Activated B cell treated with CpG ODN at 0.5 μM for 24 hours (primary cell): ENCODE measurements at regions not wholly inside any gene's neighbourhood (a gene's known extent, or its start where the extent isn't known, plus 50 kb on each side); places are given as distances from the start of the nearest gene placed in this dataset.

Experiments used
- ATAC-seq: fragments of 200-7000 bp; cut with Tn5 transposase; one replicate; pipeline ENCODE4 v1.10.0; 2021; ENCODE audit warnings: low read depth, mild to moderate bottlenecking, moderate library complexity
- CTCF ChIA-PET: fragments of 350-600 bp; sonication (Branson Sonifier 250); formaldehyde crosslinking; loops from one replicate; lab custom pipeline; 2021; ENCODE audit warnings: antibody characterized with exemption; lab: Charles Lee
- POLR2A ChIA-PET: fragments of 350-600 bp; sonication (Branson Sonifier 250); formaldehyde crosslinking; loops from one replicate; lab custom pipeline; 2021; ENCODE audit warnings: antibody characterized with exemption; lab: Charles Lee
- DNase-seq: peaks from one replicate; pipeline ENCODE4 v3.0.0; 2022
- H3K27ac Mint-ChIP-seq: one replicate; pipeline ENCODE4 v1.8.0; 2020; ENCODE audit warnings: mixed read lengths
- H3K27me3 Mint-ChIP-seq: one replicate; pipeline ENCODE4 v1.8.0; 2021; ENCODE audit warnings: mixed read lengths
- H3K36me3 Mint-ChIP-seq: one replicate; pipeline ENCODE4 v1.8.0; 2021; ENCODE audit warnings: low read depth, mixed read lengths
- H3K4me1 Mint-ChIP-seq: one replicate; pipeline ENCODE4 v1.8.0; 2021; ENCODE audit warnings: mixed read lengths
- H3K4me3 Mint-ChIP-seq: one replicate; pipeline ENCODE4 v1.8.0; 2020; ENCODE audit warnings: mild to moderate bottlenecking, mixed read lengths
- H3K9me3 Mint-ChIP-seq: one replicate; pipeline ENCODE4 v1.8.0; 2020; ENCODE audit warnings: mixed read lengths
- intact Hi-C: fragments of 100-400 bp; cut with micrococcal nuclease; formaldehyde crosslinking; loops from one replicate; pipeline ENCODE4 v1.15.1; 2024
- TF ChIP-seq, protein P1 (sequence below): fragments of 200-600 bp; IDR thresholded peaks from one replicate; pipeline ENCODE4 v1.8.0; 2022; ENCODE audit warnings: antibody characterized with exemption, mild to moderate bottlenecking

DNA sequence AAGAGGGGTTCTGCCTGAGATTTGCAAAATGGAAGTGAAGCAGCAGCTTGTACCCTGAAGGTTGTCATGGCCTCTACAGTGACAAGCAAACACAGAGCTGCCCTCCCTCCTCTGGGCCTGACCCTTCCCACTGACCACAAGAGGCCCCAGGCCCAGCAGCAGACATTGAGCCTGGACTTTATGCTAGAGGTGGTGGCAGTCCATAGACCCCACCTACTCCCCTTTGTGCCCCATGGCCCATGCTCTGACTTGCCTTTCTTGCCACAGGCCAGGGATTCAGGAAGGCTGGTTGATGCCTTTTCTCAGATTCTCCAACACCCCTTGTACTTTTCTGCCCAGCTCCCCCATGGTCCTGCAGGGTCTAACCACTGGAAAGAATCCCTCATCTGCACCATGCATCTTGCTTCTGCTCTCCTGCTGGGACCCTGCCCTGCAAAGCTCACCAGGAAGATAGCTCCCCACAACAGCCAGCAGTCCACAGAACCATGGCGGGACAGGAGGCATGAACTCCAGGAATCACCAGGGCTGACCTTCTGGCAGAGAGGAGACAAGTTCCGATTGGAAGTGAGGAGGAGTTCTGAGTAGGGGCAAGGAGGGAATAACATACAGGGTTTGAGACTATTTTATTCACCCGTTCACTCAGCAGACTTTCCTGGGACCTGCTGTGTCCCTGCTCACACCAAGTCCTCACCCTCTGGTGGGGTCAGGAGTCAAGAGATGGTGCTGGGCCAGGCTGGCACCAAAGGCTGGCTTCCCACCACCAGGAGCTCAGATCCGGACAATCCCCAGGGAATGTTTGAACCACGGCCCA is 263.8 kb downstream of the SYK start:
- Mint-ChIP-seq H3K27ac (no peak overlapping the region), H3K4me3 (no peak overlapping the region), H3K36me3 (no peaks in the 10 kb centered on the region), H3K4me1 (no peaks in the 10 kb centered on the region), H3K27me3 (peaks cover 4% of the 10 kb centered on the region), H3K9me3 (peaks cover 6% of the 10 kb centered on the region)
- CTCF ChIA-PET, result no interaction called here
- ATAC-seq, result no peak
- POLR2A ChIA-PET, result no interaction called here
- TF ChIP-seq, protein P1, sequence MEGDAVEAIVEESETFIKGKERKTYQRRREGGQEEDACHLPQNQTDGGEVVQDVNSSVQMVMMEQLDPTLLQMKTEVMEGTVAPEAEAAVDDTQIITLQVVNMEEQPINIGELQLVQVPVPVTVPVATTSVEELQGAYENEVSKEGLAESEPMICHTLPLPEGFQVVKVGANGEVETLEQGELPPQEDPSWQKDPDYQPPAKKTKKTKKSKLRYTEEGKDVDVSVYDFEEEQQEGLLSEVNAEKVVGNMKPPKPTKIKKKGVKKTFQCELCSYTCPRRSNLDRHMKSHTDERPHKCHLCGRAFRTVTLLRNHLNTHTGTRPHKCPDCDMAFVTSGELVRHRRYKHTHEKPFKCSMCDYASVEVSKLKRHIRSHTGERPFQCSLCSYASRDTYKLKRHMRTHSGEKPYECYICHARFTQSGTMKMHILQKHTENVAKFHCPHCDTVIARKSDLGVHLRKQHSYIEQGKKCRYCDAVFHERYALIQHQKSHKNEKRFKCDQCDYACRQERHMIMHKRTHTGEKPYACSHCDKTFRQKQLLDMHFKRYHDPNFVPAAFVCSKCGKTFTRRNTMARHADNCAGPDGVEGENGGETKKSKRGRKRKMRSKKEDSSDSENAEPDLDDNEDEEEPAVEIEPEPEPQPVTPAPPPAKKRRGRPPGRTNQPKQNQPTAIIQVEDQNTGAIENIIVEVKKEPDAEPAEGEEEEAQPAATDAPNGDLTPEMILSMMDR, result no peak
- intact Hi-C loops, result no loop called here
- DNase-seq, result no peak

DNA sequence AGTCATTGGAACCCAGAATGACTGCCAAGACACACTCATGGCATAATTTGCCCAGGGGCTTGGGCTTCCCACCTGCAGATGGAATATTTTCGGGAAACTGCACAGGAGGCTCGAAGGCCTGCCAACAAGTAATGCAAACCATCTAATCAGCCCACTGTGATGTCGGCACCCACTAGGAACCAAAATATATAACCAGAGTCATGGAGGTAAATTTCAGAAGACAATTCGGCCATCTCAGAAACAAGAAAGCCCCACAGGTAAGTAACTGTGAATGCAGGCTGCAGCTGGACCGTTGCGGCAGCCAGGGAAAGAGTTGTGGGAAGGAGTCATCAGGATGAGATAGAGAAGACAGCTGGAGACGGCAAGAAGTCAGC is 264.4 kb downstream of the SYK start:
- Mint-ChIP-seq H3K4me3 (no peak overlapping the region), H3K4me1 (no peaks in the 10 kb centered on the region), H3K27me3 (peaks cover 4% of the 10 kb centered on the region), H3K27ac (no peak overlapping the region), H3K36me3 (no peaks in the 10 kb centered on the region), H3K9me3 (peaks cover 6% of the 10 kb centered on the region)
- CTCF ChIA-PET, result no interaction called here
- ATAC-seq, result no peak
- POLR2A ChIA-PET, result no interaction called here
- intact Hi-C loops, result no loop called here
- no peak for DNase-seq
- TF ChIP-seq, protein P1, result no peak

DNA sequence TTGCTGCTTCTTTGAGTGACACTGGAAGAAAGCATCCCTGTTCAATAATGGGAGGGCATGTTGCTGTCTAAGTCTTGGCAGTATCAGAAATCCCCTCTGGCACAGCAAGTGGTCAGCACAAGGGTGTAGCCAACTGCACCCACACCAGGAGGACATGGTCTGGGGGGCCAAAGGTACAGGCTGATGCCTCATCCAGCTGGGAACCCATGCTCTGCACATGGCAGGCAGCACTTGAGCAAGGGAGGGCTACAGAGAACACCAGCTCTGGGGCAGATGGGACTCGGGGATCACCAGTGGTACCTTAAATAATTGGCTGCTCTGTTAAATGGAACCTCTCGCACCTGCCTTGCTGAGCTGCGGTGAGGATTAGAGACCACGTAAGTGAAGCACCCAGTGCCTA is 265.2 kb downstream of the SYK start:
- no peak overlapping the region for H3K4me3 Mint-ChIP-seq
- no peak for ATAC-seq
- H3K36me3 Mint-ChIP-seq, result no peaks in the 10 kb centered on the region
- CTCF ChIA-PET, result no interaction called here
- TF ChIP-seq, protein P1, result no peak
- intact Hi-C loops, result no loop called here
- DNase-seq, result no peak
- peaks cover 6% of the 10 kb centered on the region for H3K9me3 Mint-ChIP-seq
- no peak overlapping the region for H3K27ac Mint-ChIP-seq
- POLR2A ChIA-PET, result no interaction called here
- H3K27me3 Mint-ChIP-seq, result peaks cover 4% of the 10 kb centered on the region
- no peaks in the 10 kb centered on the region for H3K4me1 Mint-ChIP-seq

DNA sequence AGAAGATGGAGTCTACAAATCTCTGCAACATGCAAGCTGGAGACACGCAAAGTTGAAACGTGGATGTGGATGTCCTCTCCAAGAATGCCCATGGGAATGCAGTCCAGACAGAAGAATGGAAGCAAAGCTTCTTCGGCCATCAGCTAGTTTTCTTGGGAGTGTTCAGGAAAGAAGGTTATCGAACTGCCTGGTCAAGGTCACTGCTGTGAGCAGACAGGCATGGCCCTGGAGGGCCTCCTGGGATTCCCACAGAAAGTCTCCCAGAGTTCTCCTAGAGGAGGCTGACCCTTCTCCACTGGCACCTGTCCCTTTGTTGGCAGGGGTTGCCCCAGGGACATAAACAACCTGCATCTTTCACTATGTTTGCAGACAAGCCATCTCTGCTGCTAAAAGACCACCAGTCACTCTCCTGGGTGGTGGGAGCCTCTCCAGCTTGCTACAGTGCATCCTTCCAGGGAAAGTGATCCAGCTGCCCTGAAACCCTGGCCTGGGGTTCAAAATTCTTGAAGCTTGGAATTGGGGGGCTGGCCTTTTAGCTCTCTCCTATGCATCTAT is 265.8 kb downstream of the SYK start:
- peaks cover 6% of the 10 kb centered on the region for H3K9me3 Mint-ChIP-seq
- intact Hi-C loops, result no loop called here
- peaks cover 4% of the 10 kb centered on the region for H3K27me3 Mint-ChIP-seq
- TF ChIP-seq, protein P1, result no peak
- no peak overlapping the region for H3K4me3 Mint-ChIP-seq
- CTCF ChIA-PET, result no interaction called here
- H3K36me3 Mint-ChIP-seq, result no peaks in the 10 kb centered on the region
- POLR2A ChIA-PET, result no interaction called here
- H3K27ac Mint-ChIP-seq, result no peak overlapping the region
- H3K4me1 Mint-ChIP-seq, result no peaks in the 10 kb centered on the region
- DNase-seq (no peak), ATAC-seq (no peak)

DNA sequence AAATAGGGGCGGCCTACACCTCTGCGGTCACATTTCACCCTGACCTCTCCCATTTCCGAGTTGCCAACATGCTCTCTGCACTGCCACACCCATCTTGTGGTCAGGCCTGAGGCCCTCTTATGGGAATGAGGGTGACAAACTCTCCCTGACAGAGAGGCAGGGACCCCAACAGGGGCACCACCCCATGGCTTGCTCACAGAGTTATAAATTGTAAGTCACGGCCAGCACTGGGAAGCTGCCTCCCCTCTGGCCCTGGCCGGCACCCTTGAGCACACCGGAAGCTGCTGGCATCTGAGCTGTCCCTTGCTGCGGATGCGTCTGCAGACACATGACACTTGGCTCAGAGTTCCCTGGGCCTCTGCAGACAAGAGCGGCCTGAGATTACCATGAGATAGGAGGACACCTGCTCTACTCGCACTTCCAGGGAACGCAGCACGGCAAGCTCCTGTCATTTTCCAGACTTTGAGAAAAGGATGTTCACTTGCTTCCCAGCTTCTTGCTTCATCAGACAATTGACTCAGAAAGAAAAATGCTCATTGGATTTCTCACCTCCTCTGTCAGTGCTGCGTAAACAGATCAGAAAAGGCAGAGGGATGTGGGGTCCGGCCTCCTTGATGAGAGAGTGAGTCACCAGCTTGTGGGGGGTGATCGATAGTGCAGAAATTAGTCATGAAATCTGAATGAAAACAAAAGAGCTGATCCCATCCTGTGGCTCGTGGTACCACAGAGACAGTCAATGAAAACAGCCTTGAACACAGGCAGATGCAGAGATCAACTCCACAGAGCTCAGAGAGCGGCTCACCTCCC is 269.8 kb downstream of the SYK start:
- H3K4me1 Mint-ChIP-seq, result no peaks in the 10 kb centered on the region
- TF ChIP-seq, protein P1, result no peak
- H3K36me3 Mint-ChIP-seq, result no peaks in the 10 kb centered on the region
- DNase-seq (no peak), ATAC-seq (no peak)
- no peak overlapping the region for H3K4me3 Mint-ChIP-seq
- POLR2A ChIA-PET, result no interaction called here
- peaks cover 3% of the 10 kb centered on the region for H3K27me3 Mint-ChIP-seq
- H3K27ac Mint-ChIP-seq, result no peak overlapping the region
- intact Hi-C loops, result no loop called here
- CTCF ChIA-PET, result no interaction called here
- H3K9me3 Mint-ChIP-seq, result peaks cover 6% of the 10 kb centered on the region
